ENCODE measurements at regions not wholly inside any gene's neighbourhood (a gene's known extent, or its start where the extent isn't known, plus 50 kb on each side); places are given as distances from the start of the nearest gene placed in this dataset.

GRCh38 chr19:33997690-33998089 is 174.6 kb upstream of the LSM14A start:
- H3K9ac ChIP-seq (ENCODE audit: control insufficient read depth, extremely low read depth, insufficient read depth, low read length), result no peak overlapping the region
- DNase-seq (ENCODE audit: low read depth, low spot score) (no peak), FAIRE-seq (no peak)
- H3K79me2 ChIP-seq (ENCODE audit: control insufficient read depth, insufficient read depth, low read length), result no peaks in the 10 kb centered on the region
- TF ChIP-seq EZH2 (IDR thresholded peaks at IDR 0.05; ENCODE audit: low read length), result no peak
- TF ChIP-seq CTCF (optimal IDR thresholded peaks at IDR 0.05 in 1 of 3, IDR thresholded peaks at IDR 0.05 in 1 of 3, conservative IDR thresholded peaks at IDR 0.05 in 1 of 3; ENCODE audit: extremely low read depth in 1 of 3, insufficient read depth in 2 of 3, low read length in 3 of 3), result no peak
- no peak overlapping the region for H2AFZ ChIP-seq (ENCODE audit: control insufficient read depth, low read length)
- no peaks in the 10 kb centered on the region for H4K20me1 ChIP-seq (ENCODE audit: control insufficient read depth, extremely low read depth, insufficient read depth, low read length)
- H3K27ac ChIP-seq (ENCODE audit: control insufficient read depth, insufficient read depth, low read length), result no peak overlapping the region
- H3K36me3 ChIP-seq (ENCODE audit: control insufficient read depth in 2 of 2, extremely low read depth in 1 of 2, insufficient read depth in 2 of 2, low read length in 2 of 2), result no peaks in the 10 kb centered on the region
- no peaks in the 10 kb centered on the region for H3K9me1 ChIP-seq (ENCODE audit: control insufficient read depth, extremely low read depth, insufficient read depth, low read length)
- H3K4me2 ChIP-seq (ENCODE audit: control insufficient read depth, extremely low read depth, insufficient read depth, low read depth, low read length), result no peak overlapping the region
- H3K4me3 ChIP-seq (ENCODE audit: control insufficient read depth in 2 of 3, extremely low read depth in 1 of 3, insufficient read depth in 2 of 3, low read depth in 1 of 3, low read length in 3 of 3), result no peak overlapping the region
- dilution Hi-C loops (cut with MboI; ENCODE audit: extremely low pct_ligation_motif_present, low sequenced_read_pairs), result no loop called here
- H3K9me3 ChIP-seq (ENCODE audit: control insufficient read depth, low read depth, low read length), result no peaks in the 10 kb centered on the region
- no peaks in the 10 kb centered on the region for H3K27me3 ChIP-seq (ENCODE audit: control insufficient read depth, extremely low read depth, insufficient read depth, low read length)
- no peaks in the 10 kb centered on the region for H3K4me1 ChIP-seq (ENCODE audit: control insufficient read depth, extremely low read depth, insufficient read depth, low read length)

- no peaks in the 10 kb centered on the region for H3K9me1 ChIP-seq (ENCODE audit: control insufficient read depth, extremely low read depth, insufficient read depth, low read length)
- no peaks in the 10 kb centered on the region for H3K79me2 ChIP-seq (ENCODE audit: control insufficient read depth, insufficient read depth, low read length)
- no peak for DNase-seq (ENCODE audit: low read depth, low spot score)
- TF ChIP-seq CTCF (optimal IDR thresholded peaks at IDR 0.05 in 1 of 3, IDR thresholded peaks at IDR 0.05 in 1 of 3, conservative IDR thresholded peaks at IDR 0.05 in 1 of 3; ENCODE audit: extremely low read depth in 1 of 3, insufficient read depth in 2 of 3, low read length in 3 of 3) (no peak), EZH2 (IDR thresholded peaks at IDR 0.05; ENCODE audit: low read length) (no peak)
- H3K27ac ChIP-seq (ENCODE audit: control insufficient read depth, insufficient read depth, low read length), result no peak overlapping the region
- no peaks in the 10 kb centered on the region for H4K20me1 ChIP-seq (ENCODE audit: control insufficient read depth, extremely low read depth, insufficient read depth, low read length)
- peak overlapping the region; percentile 7 for H3K4me2 ChIP-seq (ENCODE audit: control insufficient read depth, extremely low read depth, insufficient read depth, low read depth, low read length)
- FAIRE-seq, result no peak
- H2AFZ ChIP-seq (ENCODE audit: control insufficient read depth, low read length), result peak overlapping the region; percentile 17
- H3K4me3 ChIP-seq (ENCODE audit: control insufficient read depth in 2 of 3, extremely low read depth in 1 of 3, insufficient read depth in 2 of 3, low read depth in 1 of 3, low read length in 3 of 3), result no peak overlapping the region
- H3K36me3 ChIP-seq (ENCODE audit: control insufficient read depth in 2 of 2, extremely low read depth in 1 of 2, insufficient read depth in 2 of 2, low read length in 2 of 2), result no peaks in the 10 kb centered on the region
- no peaks in the 10 kb centered on the region for H3K4me1 ChIP-seq (ENCODE audit: control insufficient read depth, extremely low read depth, insufficient read depth, low read length)
- dilution Hi-C loops (cut with MboI; ENCODE audit: extremely low pct_ligation_motif_present, low sequenced_read_pairs), result no loop called here
- no peaks in the 10 kb centered on the region for H3K9me3 ChIP-seq (ENCODE audit: control insufficient read depth, low read depth, low read length)
- no peaks in the 10 kb centered on the region for H3K27me3 ChIP-seq (ENCODE audit: control insufficient read depth, extremely low read depth, insufficient read depth, low read length)
- no peak overlapping the region for H3K9ac ChIP-seq (ENCODE audit: control insufficient read depth, extremely low read depth, insufficient read depth, low read length)
These were observed 174.0 kb upstream of the LSM14A start for GRCh38 chr19:33998302-33998701.
